G401 (cell line): ENCODE measurements at regions not wholly inside any gene's neighbourhood (a gene's known extent, or its start where the extent isn't known, plus 50 kb on each side); places are given as distances from the start of the nearest gene placed in this dataset.

Experiments
- DNase-seq: peaks from one replicate; pipeline ENCODE4 v3.0.0-alpha.2; 2015; ENCODE audit warnings: low spot score
- in situ Hi-C: cut with HindIII; loops from 2 replicates; pipeline ENCODE4 v1.10.0; 2016; ENCODE audit warnings: low sequenced_read_pairs, mixed read lengths

GRCh38 chr1:57475366-57475765, 51.5 kb upstream of the DAB1 start:
- in situ Hi-C loops = no loop called here

DNA sequence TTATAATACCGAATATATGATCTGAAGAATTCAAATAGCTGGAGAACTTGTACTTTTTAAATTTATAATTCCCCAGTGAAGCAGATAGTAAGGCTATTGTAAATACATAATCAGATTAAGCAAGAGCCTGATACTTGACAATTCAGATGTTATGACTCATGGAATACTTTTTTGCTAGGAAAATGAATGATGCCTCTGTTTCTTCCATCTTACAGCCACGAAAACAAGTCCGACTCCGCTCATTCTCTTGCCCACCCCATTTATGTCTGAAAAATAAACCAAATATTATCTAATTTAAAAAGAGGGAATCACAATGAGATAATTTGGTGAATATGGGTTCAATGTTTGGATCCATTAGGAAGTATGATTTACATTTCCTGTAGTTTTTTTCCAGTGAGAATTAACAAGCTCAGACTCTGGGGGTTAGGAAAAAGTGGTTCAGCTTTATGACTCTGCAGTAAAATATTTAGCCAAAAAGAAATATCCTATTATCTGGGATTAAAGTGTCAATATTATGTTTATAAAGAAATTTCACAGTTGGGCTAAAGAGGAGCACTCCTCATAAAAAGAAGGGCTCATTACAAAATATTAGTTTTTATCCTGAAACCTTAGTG, 50.4 kb upstream of the DAB1 start:
- no peak for DNase-seq
- in situ Hi-C loops = no loop called here

More at GRCh38 chr1:57475366-57475765, 51.5 kb upstream of the DAB1 start:
- no peak for DNase-seq
